Right lobe of liver (tissue), 6 donors: ENCODE measurements at regions not wholly inside any gene's neighbourhood (a gene's known extent, or its start where the extent isn't known, plus 50 kb on each side); places are given as distances from the start of the nearest gene placed in this dataset.

ENCODE experiments used
- ATAC-seq, 4 donors: fragments of 200-7000 bp; cut with Tn5 transposase; one replicate each; pipeline ENCODE4 v1.9.1; 2020; ENCODE audit warnings: mild to moderate bottlenecking in 4 of 4, moderate library complexity in 4 of 4
- DNase-seq, 3 donors: peaks; one replicate each; pipeline ENCODE4 v3.0.0-alpha.2; 2020
- H3K27ac ChIP-seq, 3 donors: fragments of 200-600 bp; one replicate each; pipeline ENCODE4 v1.8.0; 2022
- H3K27me3 ChIP-seq, 2 donors: fragments of 200-600 bp; one replicate each; pipeline ENCODE4 v1.8.0; 2022
- H3K36me3 ChIP-seq, 4 donors: fragments of 200-600 bp; sonication (generic) in 1 of 4; one replicate each; pipeline versions ENCODE4 v1.5.1 to v1.8.0; 2017 to 2022; ENCODE audit warnings: control low read depth in 1 of 4
- H3K4me1 ChIP-seq, 4 donors: fragments of 200-600 bp; sonication (generic) in 1 of 4; one replicate each; pipeline versions ENCODE4 v1.5.1 to v1.8.0; 2017 to 2022; ENCODE audit warnings: control low read depth in 1 of 4
- H3K4me3 ChIP-seq, 3 donors: fragments of 200-600 bp; one replicate each; pipeline ENCODE4 v1.8.0; 2022
- H3K9me3 ChIP-seq, 4 donors: fragments of 200-600 bp; sonication (generic) in 1 of 4; one replicate each; pipeline versions ENCODE4 v1.5.1 to v1.8.0; 2017 to 2022; ENCODE audit warnings: control low read depth in 1 of 4
- POLR2A ChIP-seq: fragments of 450-650 bp; IDR thresholded peaks from one replicate; pipeline ENCODE4 v1.6.1; 2017; ENCODE audit warnings: antibody characterized with exemption, mild to moderate bottlenecking
- WGBS: methylation state at CpG from one replicate; pipeline ENCODE4 v1.1.6; 2018; ENCODE audit warnings: low coverage, low lambda C conversion rate; ENCODE audit not compliant: insufficient coverage; ENCODE audit errors: missing lambda C conversion rate; 5-methylcytosine and 5-hydroxymethylcytosine counted together
- intact Hi-C, 2 donors: fragments of 100-400 bp; cut with DNase I; formaldehyde crosslinking; loops; one replicate each; pipeline versions ENCODE4 v1.11.2 to v1.14.1; 2022
- TF ChIP-seq, protein P1 (sequence below), 4 donors: fragments of 200-600 bp in 3 of 4; fragments of 450-650 bp in 1 of 4; IDR thresholded peaks; one replicate each; pipeline versions ENCODE4 v1.5.1 to v1.8.0; 2016 to 2022; ENCODE audit warnings: antibody characterized with exemption in 4 of 4, mild to moderate bottlenecking in 2 of 4
- donor health status: DM: no; HTN: yes; CAD: no.
- donor health status: DM: no; HTN: no; CAD: no.
- donor health status: DM: no; HTN: no; CAD: no.
- donor health status: DM: no; HTN: yes; CAD: no.
- donor health status: DM: no; HTN: yes; CAD: no.

DNA sequence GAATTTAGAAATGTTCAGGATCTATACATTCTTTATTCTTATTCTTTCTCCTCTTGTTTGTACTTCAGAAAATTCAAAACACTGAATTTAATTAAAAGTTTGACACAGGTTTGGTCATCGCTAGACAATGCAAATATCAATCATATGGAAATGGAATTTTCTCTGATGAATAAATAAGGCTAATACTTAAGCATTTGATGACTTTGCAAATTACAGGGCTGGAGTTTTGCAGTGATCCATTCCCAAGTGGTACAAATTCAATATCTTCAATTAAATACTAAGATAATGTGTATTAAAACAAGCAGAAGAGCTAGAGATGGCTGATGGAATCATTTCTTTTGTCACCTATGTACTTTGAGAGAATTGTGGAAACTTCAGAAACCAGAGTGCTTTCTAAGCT lies 439.6 kb downstream of the DYNC2H1 start:
- intact Hi-C loops = no loop called here
- 88% methylated on average over 1 of the region's 1 CpG for WGBS
- Histone ChIP-seq H3K27me3 (no peaks in the 10 kb centered on the region), H3K4me1 (no peaks in the 10 kb centered on the region), H3K9me3 (no peaks in the 10 kb centered on the region), H3K36me3 (no peaks in the 10 kb centered on the region), H3K27ac (no peak overlapping the region), H3K4me3 (no peak overlapping the region)
- ATAC-seq (no peak), DNase-seq (no peak)
- TF ChIP-seq, protein P1, sequence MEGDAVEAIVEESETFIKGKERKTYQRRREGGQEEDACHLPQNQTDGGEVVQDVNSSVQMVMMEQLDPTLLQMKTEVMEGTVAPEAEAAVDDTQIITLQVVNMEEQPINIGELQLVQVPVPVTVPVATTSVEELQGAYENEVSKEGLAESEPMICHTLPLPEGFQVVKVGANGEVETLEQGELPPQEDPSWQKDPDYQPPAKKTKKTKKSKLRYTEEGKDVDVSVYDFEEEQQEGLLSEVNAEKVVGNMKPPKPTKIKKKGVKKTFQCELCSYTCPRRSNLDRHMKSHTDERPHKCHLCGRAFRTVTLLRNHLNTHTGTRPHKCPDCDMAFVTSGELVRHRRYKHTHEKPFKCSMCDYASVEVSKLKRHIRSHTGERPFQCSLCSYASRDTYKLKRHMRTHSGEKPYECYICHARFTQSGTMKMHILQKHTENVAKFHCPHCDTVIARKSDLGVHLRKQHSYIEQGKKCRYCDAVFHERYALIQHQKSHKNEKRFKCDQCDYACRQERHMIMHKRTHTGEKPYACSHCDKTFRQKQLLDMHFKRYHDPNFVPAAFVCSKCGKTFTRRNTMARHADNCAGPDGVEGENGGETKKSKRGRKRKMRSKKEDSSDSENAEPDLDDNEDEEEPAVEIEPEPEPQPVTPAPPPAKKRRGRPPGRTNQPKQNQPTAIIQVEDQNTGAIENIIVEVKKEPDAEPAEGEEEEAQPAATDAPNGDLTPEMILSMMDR (IDR thresholded peaks at IDR 0.05) = no peak
- TF ChIP-seq POLR2A = no peak

DNA sequence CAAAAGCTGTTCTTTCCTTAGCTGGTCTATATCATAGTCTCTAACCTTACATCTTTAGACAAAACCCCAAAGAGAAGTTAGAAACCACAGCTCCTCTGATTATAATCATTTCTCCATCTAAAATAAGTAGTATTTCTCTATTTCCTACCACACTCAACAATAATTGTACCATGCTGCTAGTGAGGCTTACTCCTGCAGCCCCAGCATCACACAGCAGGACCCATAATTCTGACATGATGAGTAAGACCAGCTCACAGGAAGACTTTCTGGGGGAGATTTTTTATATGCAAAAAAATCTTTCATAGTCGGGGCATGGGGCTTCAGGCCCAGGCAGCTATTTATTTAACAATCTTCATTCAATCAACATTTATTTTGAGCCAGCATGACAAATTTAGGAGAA lies 441.6 kb downstream of the DYNC2H1 start:
- TF ChIP-seq POLR2A = no peak
- TF ChIP-seq, protein P1 (IDR thresholded peaks at IDR 0.05) = no peak
- no peak for ATAC-seq
- Histone ChIP-seq H3K4me1 (no peaks in the 10 kb centered on the region), H3K27ac (no peak overlapping the region), H3K4me3 (no peak overlapping the region), H3K27me3 (no peaks in the 10 kb centered on the region), H3K36me3 (no peaks in the 10 kb centered on the region), H3K9me3 (no peaks in the 10 kb centered on the region)
- WGBS = 56% methylated on average over 1 of the region's 1 CpG
- DNase-seq = no peak
- intact Hi-C loops = no loop called here

DNA sequence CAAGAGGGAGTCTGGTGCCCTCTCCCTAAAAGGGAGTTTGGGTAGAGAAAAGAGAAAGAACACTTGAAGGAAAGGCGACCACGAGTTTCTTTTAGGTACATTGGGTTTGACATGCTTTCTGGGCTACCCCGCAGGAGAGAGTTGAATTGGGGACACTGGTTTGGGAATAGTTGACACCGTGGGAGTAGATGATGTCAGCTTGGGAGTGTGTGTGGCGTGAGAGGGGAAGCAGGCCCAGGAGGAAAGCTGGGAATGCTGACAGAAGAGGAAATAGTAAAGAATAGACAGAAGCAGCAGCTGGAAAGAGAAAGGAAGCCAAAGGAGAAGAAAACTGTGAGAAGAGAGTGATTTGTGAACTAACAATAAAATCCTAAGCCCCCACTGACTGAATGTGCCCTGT lies 442.9 kb downstream of the DYNC2H1 start:
- no peak for TF ChIP-seq POLR2A
- TF ChIP-seq, protein P1 (IDR thresholded peaks at IDR 0.05) = no peak
- H3K4me1 ChIP-seq = no peaks in the 10 kb centered on the region
- no peaks in the 10 kb centered on the region for H3K36me3 ChIP-seq
- intact Hi-C loops = no loop called here
- 57% methylated on average over 5 of the region's 5 CpGs for WGBS
- no peaks in the 10 kb centered on the region for H3K27me3 ChIP-seq
- ATAC-seq (no peak), DNase-seq (no peak)
- no peak overlapping the region for H3K27ac ChIP-seq
- H3K4me3 ChIP-seq = no peak overlapping the region
- H3K9me3 ChIP-seq = no peaks in the 10 kb centered on the region

DNA sequence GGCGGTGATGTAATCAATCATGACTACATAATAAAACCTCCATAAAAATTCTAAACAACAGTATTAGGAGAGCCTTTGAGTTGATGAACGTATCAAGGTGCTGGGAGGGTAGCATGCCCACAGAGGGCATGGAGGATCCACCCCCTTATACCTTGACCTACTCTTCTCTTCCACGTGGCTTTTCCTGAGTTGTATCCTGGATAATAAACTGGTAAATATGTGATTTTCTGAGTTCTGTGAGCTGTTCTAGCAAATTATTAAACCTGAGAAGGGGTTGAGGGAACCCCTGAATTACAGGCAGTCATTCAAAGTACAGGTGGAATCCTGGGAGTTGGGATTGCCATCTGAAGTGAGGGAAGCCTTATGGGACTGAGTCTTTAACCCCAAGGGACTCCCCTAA lies 446.9 kb downstream of the DYNC2H1 start:
- ATAC-seq (no peak), DNase-seq (no peak)
- 45% methylated on average over 3 of the region's 3 CpGs for WGBS
- intact Hi-C loops = no loop called here
- no peak for TF ChIP-seq POLR2A
- TF ChIP-seq, protein P1 (IDR thresholded peaks at IDR 0.05) = no peak
- H3K4me1 ChIP-seq = no peaks in the 10 kb centered on the region
- no peaks in the 10 kb centered on the region for H3K27me3 ChIP-seq
- no peaks in the 10 kb centered on the region for H3K36me3 ChIP-seq
- no peak overlapping the region for H3K4me3 ChIP-seq
- no peaks in the 10 kb centered on the region for H3K9me3 ChIP-seq
- no peak overlapping the region for H3K27ac ChIP-seq

DNA sequence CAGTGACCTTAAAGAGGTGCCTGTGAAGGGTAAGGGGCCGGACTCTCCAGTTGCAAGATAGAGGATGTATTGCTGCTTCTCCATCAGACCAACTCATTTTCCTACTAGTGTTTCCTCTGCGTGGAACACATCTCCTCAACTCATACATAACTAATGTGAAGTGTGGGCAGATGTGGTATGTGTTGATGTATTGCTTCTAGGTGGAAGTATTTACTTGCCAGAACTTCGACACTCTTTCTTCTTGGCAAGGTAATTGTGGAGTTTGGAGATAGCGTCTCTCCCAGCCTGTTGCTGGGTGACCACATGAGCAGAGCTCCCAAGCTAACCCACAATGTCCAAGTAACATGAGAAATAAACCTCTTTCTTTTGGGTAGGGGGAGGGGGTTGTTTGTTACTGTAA lies 456.9 kb downstream of the DYNC2H1 start:
- ATAC-seq (no peak), DNase-seq (no peak)
- Histone ChIP-seq H3K4me3 (no peak overlapping the region), H3K36me3 (no peaks in the 10 kb centered on the region), H3K27me3 (no peaks in the 10 kb centered on the region), H3K27ac (no peak overlapping the region), H3K9me3 (no peaks in the 10 kb centered on the region), H3K4me1 (no peaks in the 10 kb centered on the region)
- TF ChIP-seq, protein P1 (IDR thresholded peaks at IDR 0.05) = no peak
- TF ChIP-seq POLR2A = no peak
- WGBS = 43% methylated on average over 4 of the region's 4 CpGs
- intact Hi-C loops = no loop called here
